ENCODE measurements at regions not wholly inside any gene's neighbourhood (a gene's known extent, or its start where the extent isn't known, plus 50 kb on each side); places are given as distances from the start of the nearest gene placed in this dataset.

DNA sequence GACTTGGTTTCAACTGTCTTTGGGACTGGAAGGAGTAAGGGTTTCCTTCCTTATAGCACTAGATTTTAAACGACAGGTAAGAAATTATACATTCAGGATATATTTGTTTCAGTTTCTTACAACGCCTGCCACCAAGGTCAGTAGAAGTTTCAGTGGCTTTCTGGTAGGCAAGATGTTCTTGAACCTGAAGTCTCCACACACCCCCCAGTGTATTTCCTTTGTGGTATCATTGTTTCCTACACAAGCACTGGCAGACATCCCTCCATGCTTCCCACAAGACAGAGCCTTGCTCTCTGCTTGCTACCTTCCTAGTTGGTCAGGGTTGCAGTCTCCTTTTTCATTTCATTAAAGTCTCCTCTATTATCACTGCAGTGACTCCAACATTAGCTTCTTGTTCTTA lies 283.1 kb downstream of the FLRT2 start:
- DNase-seq: no peak

DNA sequence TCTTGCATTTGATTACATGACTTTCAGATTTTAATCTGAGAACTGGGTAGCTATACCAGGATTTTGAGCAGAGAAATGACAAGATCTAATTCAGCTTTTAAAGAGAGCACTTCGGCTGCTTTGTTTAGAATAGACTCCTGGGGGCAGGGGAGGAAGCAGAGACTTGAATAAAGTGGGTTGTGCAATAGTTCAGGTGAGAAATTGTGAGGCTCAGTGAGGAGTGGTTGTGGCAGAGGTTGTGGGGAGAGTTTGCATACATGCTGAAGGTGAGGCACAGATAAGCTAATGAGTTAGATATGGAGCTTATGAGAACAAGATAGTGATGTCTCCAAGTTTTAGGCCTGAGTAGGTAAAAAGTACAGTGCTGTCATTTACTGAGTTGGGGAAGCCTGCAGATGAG lies 281.4 kb downstream of the FLRT2 start:
- no peak for DNase-seq

DNA sequence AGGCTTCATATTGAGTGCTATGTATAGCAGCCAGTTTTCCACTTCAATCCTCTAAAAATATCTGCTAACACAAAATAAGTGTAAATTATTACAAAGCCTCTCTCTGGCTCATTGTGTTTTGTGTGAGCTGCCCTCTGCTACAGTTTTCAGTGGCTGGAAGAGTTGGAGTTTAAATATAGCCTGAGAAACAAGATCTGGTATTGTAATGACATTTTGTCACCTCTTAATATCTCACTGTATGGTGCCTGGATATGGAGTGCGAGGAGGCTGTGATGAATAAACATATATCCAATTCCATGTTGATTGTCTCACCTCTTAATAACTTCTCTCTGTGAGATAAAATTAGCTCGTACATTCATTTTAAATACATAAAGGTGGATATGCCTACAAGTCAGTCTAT lies 269.7 kb downstream of the FLRT2 start:
- no peak for DNase-seq

DNA sequence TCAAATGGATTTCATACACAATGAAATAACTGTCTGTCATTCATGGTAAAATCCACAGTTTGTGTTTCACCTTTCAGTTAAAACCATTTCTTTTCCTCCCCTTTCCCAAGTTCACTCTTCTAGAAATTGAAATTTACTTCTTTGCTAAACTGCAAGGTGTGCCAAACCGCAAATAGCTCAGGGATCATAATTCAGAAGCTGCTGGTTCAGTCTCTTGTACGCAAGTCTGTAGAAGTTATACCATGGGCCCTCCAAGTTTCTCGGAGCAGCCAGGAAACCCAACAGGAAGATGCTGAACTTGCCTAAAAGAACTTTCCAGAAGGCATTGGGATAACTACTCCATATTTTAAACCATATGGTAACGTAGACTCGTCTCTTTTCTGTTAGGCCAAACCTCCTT lies 268.9 kb downstream of the FLRT2 start:
- no peak for DNase-seq

DNA sequence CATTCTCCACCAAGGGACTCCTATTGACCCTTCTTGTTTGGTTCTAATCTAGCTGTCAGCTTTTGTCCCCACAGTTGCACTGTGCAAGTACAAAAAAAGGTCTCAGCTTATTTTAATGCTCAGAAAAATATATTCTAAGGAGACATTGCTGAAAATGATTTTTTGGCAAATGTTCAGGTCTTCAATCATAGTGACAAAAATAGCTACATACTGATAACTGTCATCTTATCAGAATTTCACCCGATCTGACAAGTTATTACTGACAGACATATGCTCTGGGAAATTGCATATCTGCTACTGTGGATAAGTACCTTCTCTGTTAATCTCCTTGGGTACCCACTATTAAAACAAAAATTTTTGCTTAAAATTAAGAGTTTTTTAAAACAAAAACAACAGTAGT lies 263.6 kb downstream of the FLRT2 start:
- no peak for DNase-seq

DNA sequence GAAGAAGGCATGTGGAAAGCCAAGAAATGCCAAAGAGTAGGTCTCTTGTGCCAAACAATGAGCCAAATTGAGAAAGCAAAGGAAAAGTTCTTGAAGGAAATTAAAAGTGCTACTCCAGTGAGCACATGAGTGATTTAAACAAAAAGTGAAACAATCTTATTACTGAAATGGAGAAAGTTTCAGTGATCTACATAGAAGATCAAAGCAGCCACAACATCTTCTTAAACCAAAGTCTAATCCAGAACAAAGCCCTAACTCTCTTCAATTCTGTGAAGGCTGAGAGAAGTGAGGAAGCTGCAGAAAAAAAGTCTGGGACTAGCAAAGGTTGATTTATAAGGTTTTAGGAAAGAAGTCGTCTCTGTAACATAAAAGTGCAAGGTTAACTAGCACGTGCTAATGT lies 259.6 kb downstream of the FLRT2 start:
- DNase-seq: no peak

DNA sequence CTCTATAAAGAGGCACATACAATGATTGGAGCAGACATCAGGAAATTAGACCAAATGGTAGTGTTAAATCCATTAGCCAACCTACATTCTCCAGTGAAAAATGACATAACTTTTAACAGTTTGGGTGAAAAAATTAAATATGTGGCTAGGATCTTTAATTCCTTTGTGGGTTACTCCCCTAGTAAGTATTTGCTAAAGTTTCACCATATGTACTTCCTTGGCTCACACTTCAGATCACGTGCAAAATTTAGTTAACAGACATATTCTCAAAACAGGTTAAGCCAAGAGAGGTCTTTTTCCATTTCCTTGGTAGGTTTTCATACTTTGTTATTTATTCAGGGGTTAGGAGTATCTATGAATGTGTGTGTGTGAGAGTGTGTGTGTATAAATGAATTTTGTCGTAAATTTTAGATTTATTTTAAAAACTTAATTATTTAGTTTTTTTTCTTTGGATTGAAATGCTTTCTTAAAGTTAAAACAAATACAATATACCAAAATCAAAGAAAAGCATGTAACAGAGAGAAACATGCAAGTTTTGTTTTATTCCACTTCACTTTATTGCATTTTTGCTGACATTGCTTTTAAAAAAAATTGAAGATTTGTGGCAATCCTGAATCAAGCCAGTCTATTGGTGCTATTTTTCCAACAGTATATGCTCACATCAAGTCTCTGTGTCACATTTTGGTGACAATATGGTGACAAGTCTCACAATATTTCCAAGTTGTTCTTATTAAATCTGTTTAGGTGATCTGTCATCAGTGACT lies 258.7 kb downstream of the FLRT2 start:
- DNase-seq: no peak

DNA sequence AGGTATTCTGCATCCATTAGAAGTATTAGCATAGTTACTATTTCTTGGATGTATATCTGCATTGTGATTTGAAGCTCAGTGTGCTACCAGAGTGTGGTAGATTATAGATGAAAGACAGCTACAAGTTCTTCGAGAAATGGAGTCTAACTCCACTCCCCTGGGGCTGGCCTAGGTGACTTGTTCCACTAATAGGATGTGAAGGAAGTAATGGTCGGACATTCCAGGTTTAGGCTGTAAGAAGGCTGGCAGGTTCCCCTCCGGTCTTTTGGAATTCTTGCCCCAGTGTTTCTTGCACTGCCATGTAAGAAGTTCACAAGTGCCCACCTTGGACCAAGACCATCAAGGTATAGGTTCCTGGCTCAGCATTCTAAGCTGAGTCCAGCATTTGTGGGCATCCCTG lies 236.4 kb downstream of the FLRT2 start:
- DNase-seq: no peak

DNA sequence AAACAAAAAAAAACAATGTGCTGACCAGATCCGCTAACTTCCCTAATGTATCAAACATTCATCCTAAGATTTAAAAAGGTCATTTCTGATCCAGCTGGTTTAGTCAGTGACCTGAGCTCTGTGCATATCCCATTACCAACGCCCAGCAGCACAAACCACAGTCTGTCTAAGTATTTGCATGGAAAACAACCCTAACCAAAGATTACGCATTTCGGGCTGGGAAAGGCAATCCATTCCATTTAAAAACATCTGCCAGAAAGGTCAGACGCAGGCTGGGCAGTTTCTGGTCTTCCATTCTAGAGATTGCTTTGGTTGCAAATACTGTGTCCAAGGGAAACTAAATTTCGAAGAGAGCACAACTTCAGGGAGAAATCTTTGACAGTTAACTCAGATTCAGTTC lies 234.9 kb downstream of the FLRT2 start:
- DNase-seq: no peak

DNA sequence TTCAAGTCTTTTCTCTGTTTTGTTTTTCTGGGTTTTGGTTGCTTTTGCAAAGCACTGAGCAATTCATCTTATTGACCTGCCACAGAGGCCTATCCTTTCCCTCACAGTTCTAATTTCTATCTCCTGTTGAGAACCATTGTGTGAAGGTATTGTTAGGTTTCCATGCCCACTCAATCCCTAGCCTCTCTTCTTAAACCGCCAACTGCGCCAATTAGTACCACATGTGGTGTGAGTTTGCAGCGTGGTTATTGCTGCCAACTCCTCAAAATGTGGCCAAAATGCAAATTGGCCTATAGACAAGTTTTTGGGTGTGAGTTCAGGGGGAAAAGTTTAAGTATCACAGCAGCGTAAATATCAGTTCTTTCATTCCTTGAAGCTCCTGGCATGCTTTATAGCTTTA lies 232.6 kb downstream of the FLRT2 start:
- DNase-seq: no peak

DNA sequence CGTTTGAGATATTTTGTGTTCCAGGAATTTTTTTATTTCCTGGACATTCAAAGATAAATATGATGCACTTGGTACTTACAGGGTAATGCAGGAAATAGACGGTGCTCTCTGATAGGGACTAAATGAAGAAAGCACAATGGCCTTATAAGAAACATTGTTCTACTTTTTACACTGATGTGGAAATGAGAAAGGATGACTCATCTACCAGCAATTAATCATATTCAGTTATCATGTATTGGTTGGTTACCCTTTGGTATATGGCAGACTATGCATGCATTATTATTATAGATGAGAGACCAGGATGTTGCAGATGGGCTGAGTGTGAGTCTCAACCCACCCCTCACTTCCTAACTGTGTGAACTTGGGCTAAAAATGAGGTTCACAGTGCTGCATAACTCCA lies 222.2 kb downstream of the FLRT2 start:
- no peak for DNase-seq

DNA sequence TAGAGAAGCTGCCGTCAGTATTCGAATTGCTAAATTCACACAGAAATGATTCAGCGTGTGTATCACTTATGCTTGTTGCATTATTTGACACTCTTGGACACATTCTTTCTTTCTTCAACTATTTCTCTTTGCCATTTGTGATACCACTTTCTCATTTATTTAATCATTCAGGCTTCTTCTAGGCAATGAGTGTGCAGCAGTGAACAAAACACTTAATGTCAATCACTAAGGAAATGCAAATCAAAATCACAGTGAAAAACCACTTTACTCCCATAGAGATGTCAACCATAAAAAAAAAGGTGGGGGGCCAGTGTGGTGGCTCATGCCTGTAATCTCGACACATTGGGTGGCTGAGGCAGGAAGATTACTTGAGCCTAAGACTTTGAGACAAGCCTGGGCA lies 214.6 kb downstream of the FLRT2 start:
- DNase-seq: no peak

DNA sequence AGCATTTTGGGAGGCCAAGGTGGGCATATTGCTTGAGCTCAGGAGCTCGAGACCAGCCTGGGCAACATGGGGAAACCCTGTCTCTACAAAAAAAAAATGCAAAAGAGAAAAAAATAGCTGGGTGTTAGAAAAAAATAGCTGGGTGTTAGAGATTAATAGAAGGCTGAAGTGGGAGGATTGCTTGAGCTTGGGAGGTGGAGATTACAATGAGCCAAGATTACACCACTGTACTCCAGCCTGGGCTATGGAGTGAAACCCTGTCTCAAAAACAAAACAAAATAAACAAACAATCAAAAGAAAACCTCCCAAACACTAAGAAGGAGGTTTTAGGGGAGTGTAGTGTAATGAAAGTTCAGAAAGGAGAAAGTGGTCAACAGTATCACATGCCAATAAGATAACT lies 202.1 kb downstream of the FLRT2 start:
- no peak for DNase-seq

DNA sequence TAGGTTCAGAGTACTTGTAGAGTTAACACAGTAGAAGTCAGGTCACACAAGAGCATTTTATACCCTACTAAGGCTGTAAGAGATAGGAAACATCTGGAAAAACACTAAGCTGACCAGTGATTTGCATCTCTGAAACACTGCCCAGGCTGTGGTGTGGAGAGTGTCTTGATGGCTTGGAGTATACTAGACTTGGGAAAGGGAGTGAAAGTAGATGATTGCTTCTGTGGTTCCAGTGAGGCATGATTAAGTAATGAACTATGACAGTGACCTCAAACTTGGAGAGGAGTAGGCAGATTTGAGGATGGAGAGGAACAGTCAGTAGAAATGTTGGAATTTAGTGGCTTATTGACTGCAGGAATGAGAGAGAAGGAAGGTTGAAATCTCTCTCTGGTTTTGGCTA lies 201.2 kb downstream of the FLRT2 start:
- DNase-seq: no peak

DNA sequence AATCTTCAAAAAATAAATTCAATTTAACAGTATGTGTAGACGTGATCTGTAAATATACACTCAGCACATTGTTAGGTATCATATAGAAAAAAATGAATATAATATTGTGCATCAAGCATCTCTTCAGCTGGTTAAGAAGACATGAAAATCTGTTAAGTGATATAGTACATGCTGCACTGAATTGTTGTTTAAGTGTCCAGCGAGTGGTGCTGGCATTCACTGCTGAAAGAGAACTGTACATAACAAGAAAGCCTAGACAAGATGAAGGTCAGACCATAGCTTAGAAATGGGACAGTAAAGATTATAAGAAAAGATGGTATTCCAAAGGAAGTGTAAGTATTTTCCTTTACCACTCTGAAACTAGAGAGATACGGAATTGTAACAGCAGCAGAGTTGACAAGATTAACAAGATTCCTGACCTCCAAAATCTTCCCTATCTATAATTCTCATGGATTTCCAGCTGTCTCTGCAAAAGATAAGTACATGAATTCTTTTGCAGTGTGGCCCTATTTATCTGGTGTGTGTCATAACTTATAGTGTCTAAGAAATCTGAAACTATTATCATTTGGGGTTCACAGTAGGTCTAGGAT lies 198.6 kb downstream of the FLRT2 start:
- DNase-seq: no peak

DNA sequence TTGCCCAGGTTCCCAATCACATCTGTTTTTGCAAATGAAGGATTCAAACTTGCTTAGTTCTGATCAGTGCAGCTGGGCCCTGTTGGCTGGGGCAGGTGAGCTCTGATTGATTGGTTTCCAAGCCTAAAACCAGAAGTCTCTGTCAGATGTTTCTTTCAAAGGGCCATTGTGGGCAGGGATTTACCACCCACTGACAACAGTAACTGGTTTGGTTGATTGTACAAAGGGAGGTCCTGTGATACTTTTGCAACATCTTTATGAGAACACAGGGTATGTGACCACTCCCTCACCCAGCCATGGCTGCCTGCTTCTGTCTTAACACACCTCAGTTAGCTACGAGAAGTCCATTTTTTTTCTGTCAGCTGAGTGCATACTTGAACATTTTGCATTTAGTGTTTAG lies 184.1 kb downstream of the FLRT2 start:
- DNase-seq: no peak

DNA sequence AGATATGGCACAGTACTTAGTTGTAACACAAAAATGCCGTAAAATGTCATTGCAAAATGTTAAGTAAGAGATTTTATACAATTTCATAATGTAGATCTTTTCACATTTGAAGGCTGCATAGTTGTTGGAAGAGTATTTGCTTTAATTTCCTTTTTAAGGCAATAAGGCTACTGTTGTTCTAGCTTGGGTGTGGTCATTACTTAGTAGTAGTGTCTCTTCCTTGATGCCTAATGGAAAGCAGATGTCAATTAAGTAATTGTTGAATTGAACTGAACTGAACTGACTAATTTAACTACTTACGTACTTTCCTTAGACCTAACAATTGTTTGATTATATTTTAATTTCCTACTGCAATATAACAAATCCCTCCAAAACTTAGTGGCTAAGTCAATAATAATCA lies 181.7 kb downstream of the FLRT2 start:
- no peak for DNase-seq

Measured in T-helper 1 cell (primary cell).